ENCODE measurements at regions not wholly inside any gene's neighbourhood (a gene's known extent, or its start where the extent isn't known, plus 50 kb on each side); places are given as distances from the start of the nearest gene placed in this dataset.

DNA sequence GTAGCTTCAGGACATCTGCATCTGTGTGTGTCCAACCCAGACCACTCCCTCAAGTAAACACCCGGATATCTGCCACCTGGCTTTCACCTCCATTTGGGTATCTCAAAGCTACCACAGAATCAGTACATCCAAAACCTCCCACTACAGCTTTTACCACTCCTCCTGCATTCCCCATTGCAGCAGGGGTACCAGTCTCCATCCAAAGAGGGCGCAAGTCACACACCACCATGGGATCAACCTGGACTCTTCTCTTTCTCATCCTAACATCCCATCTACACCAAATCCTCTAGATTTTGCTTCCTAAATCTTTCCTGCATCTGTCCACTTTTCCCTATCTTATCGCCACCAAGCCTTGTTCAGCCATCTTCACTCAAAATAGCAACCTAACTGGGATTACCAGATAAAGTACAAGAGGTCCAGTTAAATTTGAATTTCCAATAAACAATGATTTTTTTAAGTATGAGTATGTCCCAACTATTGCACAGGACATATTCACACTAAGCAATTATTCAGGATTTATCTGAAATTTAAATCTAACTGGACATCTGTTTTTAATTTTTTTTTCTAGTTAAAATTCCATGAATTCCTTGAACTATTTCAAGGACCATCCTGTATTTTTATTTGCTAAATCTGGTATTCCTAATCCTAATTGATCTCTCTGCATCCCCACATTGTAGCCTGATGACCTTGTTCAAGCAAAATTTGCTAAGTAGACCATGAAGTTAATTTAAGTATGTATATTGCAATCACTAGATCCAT lies 164.3 kb upstream of the MLN start:
- peak; percentile 17 for DNase-seq

DNA sequence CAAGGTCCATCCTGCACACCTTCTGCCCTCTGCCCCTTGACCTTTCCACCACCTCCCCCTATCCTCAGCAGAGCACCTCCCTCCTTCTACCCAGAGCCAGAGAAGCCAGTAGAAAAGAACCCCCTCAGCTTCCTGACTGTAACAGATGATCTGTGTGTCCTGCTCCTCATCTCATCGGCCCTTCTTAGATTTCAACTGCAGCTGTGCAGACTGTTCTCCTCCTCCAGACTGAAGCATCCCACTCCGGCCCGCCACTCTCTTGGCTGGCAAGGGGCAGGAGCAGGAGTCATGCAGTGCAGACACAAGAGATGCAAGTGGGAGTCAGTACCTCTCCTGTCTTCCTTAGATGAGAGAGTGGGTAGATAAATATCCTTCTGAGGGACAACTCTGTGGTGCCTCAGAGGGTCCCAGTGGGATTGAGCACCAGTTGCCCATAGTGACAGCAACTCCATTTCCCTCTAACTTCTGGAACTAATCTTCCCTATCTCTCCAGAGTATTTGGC lies 163.5 kb upstream of the MLN start:
- DNase-seq = no peak

DNA sequence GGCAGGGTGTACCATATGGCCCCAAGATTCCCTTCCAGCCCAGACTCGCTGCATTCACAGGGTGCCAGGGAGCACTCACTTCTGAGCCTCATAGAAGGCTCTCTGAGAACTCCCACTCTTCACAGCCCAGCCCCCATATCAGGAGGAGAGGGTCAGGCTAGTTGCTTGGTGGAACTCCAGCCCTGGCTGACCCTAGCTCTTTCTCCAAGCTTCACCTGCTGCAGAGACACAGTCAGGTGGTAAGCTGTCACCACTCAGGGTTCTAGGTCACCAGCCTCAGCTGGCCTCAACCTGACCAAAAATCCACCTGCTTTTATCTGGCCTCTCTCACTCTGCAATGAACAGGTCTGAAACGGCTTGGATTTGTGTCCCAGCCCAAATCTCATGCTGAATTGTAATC lies 162.7 kb upstream of the MLN start:
- no peak for DNase-seq

DNA sequence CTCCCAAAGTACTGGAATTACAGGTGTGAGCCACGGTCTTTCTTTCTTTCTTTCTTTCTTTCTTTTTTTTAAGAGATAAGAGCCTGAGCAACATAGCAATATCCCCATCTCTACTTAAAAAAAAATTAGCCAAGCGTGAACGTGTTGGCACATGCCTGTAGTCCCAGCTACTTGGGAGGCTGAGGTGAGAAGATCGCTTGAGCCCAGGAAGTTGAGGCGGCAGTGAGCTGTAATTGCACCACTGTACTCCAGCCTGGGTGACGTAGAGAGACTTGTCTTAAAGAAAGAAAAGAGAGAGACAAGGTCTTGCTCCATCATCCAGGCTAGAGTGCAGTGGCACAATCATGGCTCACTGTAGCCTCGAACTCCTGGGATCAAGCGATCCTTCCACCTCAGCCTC lies 162.0 kb upstream of the MLN start:
- no peak for DNase-seq

DNA sequence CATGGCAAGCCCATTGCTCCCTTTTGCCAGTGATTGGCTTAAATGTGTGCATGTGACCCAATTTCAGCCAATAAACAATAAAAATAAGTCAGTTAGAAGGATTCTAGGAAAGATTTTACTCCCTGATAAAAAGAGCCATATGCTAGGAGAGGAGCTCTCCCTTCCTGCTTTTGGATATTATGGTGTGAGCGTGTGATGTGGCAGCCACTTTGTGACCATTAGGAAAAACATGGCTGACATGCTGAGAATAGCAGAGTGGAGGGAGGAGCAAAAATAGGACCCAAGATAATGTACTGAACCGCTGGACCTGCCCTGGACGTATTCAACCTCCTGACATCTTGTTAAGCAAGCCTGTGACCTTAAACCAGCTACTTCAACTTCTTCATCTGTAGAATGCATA lies 160.6 kb upstream of the MLN start:
- DNase-seq = no peak

DNA sequence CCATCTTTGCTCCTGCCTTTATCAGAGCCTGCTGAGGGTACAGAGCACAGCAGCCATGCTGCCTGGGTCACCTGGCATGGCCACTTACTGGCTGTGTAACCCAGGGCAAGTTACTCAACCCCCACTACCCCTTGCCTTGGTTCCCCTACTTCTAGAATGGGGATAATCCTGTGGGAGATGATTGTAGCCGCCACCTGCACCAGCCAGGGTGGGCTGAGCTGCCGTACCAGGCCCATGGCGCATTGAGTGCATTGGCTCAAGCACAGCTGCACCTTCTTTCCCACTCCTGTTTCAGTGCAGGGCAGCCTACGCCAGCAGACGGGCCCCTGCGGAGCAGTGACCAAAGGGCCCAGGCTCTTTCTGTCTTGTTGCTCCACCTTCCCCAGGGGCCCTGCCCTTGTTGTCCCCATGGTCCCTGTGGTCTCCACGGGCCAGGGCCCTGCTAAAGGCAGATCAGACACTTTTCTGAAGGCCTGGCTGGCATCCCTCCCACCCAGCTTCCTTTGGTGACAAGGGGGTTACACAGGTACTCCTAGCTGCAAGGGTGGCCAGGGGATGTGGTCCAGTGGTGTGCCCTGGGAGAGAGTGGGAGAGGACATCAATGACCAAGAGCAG lies 159.4 kb upstream of the MLN start:
- no peak for DNase-seq

DNA sequence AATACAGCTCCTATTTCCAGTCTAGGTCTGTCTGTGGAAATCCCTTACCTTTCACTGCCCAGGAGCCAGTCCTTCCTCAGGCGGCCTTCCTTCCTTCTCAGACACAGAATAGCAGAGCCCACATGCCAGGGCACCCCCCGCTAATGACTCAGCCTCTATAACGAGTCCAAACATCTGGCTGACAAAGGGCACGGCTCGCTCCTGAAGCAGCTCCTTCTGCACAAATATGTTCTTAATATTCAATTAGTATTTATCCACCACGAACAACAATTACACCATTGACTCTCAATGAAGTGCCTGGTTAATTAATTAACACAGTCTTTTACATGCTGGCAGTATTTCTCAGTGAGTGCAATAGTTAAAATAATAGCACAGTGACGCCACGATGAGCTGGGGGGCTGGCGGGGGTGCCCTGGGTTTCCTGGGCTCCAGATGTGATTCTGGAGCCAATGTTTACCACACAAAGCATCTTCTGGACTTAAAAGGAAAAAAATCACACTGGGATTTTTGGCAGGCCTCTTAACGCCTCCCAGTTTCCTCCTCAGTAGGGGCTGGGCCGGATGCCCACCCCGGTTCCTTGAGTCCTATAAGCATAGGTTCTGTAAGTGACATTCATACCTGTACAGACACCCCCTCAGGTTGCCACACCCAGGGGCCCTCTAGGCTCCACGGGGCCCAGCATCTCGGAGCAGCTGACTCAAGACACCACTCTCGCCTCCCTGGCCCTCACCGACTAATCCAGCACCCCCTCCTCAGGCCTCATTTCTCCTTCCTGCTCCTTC lies 158.6 kb upstream of the MLN start:
- DNase-seq = peak; percentile 31

DNA sequence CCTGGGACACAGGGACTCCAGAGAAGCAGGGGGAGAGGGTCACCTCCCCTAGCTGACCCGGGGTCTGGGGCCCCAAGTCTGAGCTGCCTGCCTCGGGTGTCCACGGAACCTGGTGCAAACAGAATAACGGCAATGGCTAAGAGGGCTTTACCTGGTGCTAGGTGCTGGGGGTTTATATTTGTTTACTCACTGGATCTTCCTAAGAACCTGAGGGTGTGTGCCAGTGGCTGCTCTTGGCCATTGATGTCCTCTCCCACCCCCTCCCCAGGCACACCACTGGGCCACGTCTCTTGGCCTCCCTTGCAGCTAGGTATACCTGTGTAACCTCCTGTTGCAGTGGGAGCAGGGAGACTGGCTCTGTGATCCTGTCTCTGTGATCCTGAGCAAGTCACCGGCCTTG lies 157.9 kb upstream of the MLN start:
- no peak for DNase-seq

DNA sequence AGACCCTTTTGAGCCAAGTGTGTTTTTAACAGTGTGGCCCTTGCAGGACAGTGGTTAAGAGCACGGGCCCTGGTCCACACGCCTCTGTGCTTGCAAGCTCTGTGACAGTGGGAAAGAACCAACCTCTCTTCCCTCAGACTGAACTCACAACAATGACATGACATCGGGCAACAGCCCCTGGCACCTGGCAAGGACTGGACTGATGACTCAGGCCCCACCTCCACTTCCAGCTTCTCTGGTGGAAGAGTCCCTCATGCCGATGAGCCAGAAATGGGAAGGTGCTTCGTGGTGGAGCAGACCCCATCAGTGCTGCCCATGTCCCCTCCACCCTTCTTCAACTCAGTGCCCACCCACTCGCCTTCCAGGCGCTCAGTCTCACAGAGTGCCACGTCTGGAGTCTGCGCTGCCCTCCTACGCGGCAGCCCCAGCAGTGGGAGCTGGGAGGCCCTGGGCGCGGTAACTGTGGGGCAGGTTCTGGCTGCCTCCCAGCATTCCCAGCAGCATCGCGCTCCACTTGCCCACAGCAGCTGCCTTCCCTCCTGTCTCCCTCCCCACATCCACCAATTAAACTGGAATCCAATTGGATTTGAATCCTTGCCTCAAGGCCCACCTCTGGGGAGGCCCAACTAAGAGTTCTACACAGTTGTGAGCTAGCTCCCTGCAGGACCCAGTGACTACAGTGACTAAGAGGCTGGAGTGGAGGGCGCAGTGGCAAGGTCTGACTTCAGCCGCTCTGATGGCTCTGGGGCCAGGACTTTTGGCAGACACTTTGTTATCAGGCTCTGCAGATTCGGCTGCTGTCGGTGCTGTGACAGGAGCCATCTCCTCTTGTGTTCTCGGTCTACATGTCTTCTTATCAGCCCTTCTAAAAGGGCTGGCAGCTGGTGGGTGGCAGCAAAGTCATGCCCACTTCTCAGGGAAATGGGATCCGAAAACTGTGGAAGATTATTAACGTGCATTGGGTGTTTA lies 156.8 kb upstream of the MLN start:
- no peak for DNase-seq

DNA sequence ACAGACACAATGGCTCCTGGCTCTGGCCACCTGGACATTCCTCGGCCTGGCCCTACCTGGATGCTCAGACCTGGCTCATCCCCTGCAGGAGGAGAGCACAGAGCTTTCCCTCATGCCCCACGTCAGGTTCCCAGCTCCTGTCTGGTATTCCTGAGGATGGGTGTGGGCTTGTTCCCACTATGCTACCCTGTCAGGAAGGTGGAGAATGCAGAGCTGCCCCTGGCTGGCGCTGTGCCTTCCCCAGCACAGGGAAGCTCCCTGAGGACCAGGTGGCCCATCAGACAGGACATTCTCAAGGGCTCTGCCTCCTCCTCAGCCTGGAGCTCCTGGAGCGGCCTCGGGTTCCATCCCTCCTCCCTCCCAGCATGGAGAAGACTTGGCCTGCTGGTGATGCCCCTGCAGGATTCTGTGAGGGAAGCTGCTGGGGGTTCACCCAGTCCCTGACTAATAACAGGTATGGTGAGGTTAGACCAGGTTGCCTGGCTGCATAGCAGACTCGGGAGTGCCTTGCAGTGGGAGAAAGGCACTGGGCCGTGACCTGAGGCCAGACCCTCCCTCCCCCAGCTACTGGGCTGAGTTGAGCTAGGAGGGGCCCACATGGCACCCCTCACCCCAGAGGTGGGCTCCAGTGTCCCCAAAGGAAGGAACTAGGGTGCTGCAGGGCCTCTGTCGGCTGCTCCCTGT lies 156.0 kb upstream of the MLN start:
- no peak for DNase-seq

DNA sequence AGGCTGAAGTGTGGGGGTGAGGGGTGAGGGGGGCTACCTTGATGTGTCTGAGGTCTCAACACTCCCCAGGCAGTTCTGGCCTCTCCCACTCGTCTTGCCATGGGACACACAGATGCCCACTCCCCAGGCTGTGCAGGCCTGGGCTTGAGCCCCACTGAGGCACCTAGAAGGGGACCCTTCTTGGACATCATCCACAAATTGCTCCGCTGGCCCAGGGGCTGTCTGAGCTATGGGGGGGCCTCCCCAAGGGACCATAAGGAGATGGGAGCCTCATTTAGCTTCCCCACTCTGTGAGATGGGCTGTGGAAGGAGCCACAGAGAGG lies 155.5 kb upstream of the MLN start:
- DNase-seq = no peak

DNA sequence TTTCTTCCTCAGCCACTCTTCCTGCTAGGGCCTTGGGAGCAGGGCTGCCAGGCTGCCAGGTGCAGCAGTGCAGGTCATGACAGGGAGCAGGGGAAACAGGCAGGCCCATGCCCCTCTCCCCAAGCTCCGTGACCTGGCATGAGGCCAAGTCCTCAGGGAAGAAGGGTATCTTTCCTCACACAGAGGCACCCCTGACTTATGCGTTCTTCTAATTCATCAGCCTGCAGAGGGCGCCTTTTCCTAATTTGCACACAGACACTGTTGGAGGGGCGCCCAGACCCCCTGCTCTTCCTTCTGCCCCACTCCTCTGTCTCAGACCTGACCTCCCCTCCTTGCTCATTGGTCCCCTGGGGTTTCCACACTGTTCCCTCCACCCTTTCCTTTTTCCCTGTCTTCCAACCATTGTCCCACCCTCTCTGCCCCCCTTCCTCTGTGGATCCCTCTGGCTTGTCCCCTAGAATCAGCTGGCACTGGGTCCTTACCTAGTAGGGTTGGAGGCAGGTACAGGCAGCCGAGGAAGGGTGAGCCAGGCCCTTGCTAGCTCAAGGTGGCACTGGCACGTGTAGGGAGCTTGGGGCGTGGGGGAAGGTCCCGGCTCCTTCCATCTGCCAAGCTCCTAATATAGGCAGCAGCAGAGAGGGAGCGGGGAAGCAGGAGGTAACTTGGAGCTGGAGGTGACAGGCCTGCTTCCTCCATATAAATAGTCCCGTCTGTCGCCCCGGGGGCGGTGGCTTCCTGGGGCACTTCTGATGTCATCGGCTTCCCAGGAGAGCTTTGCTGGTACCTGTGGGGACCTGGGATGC lies 154.9 kb upstream of the MLN start:
- DNase-seq = no peak

DNA sequence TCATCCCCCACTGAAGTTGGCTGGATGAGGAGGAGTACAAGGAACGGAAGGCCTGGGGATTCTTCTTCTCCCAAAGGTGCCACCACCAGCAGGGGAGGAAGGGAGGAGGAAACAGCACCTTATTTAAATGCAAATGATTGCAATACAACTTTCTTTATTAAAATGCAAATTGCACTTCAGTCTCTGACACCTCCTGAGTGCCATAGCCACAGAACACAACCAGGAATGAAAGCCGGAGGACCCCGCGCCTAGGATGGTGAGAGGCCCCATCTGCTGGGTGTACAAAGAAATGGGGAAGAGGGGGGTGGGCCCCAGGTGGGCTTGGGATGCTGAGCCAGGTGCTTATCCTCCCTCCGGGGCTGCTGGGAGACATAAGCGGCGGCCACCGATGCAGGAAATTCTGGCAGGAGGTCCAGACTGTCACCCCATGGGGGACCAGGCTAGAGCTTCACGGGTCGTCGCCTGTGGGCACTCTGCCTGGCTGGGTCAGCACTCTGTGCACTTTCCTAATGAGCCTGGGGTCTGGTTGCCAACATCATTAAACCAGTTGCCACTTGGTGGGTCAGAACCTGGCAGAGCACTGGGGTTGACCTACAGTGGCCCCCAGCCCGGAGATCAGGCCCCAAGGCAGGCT lies 154.2 kb upstream of the MLN start:
- DNase-seq = no peak

DNA sequence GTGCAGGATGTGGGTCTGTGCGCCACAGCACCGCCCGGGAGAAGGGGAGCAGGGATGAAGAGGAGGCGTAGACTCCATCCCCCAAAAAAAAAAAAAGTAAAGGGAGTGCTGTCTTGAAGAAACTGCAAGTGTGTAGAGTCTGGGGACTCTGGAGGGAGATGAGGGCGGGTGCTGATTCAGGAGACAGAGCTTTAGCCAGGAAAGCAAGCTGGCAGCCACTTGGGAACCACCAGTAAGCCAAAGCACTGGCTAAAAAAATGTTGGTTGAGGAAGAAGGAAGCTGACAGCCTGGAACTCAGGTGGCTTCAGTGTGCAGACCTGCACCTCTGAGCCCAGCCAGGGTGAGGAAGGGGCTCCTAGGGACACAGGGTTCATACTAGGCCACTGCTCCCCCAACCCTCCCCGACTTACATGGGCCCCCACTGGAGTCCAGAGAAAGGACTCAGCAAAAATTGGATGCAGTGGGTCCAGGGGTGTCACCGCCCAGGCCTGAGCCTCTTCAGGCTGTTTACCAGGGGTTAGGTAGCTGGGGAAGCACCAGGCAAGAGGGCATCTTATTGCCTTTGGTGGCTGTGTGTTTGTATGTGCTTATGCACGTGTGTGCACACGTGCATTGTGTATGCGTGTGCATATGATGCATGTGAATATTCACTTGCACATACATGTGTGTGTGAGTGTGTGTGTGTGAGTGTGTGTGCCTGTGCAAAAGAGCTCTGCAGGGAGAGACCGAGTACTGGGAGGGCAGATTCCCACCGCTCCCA lies 153.5 kb upstream of the MLN start:
- no peak for DNase-seq

DNA sequence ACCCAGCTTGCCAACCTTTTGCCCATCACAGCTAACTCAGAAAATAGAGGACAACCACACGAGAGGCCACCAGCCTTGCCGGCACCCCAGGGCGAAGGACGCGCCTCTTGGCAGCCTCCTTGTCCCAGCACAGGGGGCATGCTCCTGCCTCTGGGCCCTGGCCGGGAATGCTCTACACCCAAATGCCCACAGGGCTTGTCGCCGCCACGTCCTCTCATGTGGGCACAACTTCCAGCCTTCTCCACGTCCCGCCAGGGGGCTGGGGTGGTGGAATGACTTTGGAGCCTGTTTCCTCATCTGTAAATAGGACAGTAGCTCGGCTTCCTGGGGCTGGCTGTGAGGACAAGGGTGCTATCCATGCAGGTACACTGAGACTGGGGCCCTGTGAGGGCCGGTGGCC lies 152.4 kb upstream of the MLN start:
- DNase-seq = no peak

DNA sequence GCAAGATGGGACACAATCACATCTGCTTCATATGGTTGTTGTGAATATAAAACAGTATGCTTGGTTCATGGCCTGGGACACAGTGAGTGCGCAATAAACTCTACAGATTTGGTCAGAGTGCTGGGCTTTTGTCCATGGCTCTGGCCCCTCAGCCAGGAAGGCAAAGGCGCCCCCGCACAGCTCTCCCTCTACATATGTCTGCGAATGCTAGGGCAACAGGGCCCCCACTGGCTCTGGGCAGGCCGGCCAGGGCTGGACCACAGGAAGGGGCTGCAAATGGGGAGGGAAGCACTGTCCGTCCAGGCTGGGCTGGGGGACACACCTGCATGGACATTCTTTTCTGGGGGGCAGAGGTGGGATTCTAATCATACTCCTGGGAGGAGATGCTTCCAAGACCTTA lies 151.8 kb upstream of the MLN start:
- no peak for DNase-seq

DNA sequence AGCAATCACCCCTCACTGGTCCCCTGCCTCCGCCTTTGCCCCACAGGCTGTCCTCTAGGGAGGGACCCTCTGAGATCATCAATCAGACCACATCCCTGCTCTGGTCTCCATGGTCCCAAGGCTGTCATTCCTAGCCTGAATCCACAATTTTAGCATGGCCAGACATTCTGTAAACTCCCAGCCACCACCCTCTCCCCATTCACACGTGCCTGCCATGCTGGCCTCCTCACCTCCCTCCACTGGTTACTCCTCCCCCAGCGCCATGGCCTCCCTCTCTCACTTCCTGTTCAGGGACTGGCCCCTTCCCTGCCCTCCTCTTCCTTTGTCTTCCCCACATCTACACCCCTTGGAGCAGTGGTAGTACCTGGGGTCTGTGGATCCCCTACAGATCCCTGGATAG lies 150.7 kb upstream of the MLN start:
- no peak for DNase-seq

DNA sequence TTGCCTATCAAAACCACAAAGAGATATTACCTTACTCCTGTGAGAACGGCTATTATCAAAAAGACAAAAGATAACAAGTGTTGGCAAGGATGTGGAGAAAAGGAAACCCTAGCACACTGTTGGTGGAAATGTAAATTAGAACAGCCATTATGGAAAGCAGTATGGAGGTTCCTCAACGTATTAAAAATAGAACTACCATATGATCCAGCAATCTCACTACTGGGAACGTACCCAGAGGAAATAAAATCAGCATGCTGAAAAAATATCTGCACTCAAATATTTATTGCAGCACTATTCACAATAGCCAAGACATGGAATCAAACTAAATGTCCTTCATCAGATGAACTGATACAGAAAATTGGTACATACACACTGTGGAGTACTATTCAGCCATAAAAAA lies 149.4 kb upstream of the MLN start:
- DNase-seq = no peak

DNA sequence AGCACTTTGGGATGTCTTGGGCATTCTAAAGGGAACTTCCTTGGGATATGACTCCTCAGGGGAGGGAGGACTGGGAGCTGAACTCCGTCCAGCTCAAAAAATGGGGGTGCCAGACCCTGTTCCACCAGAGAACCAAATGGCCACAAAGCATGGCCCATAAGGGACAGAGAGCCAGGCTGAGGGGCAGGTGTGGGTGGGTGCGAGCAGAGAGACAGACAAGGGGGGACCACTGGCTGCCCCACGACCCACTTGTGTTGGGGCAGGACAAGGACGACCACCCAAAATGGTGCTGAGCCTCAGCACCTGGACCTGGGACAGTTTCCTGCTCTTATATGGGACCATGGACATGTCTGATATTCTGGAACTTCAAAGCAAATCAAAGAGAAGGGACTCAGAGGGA lies 148.2 kb upstream of the MLN start:
- DNase-seq = no peak
